Esophagus squamous epithelium (tissue), 4 donors: ENCODE measurements at regions not wholly inside any gene's neighbourhood (a gene's known extent, or its start where the extent isn't known, plus 50 kb on each side); places are given as distances from the start of the nearest gene placed in this dataset.

Experiments
- POLR2A ChIP-seq, 4 donors: fragments of 450-650 bp; IDR thresholded peaks; one replicate each; pipeline ENCODE4 v1.6.1; 2017; ENCODE audit warnings: antibody characterized with exemption in 4 of 4, mild to moderate bottlenecking in 4 of 4, moderate library complexity in 3 of 4
- TF ChIP-seq, protein P1 (sequence below), 6 experiments: fragments of 450-650 bp in 4 of 6; fragments of 200-600 bp in 2 of 6; sonication (generic) in 2 of 6; IDR thresholded peaks; one replicate each; pipeline ENCODE4 v1.5.1; 2016 to 2019; ENCODE audit warnings: antibody characterized with exemption in 6 of 6, mild to moderate bottlenecking in 4 of 6, moderate library complexity in 4 of 6

DNA sequence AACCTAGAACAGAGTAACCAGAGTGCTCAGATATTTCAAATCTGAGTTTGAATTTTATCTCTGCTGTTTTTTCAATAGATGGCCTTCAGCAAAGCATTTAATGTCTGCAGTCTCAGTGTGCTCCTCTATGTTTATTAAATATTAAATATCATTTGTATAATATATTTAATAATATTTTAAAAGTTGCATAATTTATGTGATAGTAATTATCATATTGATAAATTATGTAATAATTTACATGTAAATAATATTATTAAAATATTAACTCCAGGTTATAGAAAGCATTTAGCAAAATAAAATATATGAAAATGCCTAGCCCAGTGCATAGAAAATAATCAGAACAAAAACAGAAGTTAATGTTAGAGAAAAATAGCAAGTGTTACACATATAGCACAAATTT is 930.0 kb upstream of the SLC35B3 start:
- TF ChIP-seq, protein P1, sequence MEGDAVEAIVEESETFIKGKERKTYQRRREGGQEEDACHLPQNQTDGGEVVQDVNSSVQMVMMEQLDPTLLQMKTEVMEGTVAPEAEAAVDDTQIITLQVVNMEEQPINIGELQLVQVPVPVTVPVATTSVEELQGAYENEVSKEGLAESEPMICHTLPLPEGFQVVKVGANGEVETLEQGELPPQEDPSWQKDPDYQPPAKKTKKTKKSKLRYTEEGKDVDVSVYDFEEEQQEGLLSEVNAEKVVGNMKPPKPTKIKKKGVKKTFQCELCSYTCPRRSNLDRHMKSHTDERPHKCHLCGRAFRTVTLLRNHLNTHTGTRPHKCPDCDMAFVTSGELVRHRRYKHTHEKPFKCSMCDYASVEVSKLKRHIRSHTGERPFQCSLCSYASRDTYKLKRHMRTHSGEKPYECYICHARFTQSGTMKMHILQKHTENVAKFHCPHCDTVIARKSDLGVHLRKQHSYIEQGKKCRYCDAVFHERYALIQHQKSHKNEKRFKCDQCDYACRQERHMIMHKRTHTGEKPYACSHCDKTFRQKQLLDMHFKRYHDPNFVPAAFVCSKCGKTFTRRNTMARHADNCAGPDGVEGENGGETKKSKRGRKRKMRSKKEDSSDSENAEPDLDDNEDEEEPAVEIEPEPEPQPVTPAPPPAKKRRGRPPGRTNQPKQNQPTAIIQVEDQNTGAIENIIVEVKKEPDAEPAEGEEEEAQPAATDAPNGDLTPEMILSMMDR (IDR thresholded peaks at IDR 0.05) = no peak
- no peak for TF ChIP-seq POLR2A (IDR thresholded peaks at IDR 0.05)
